Left lung (tissue), 4 donors: ENCODE measurements at regions not wholly inside any gene's neighbourhood (a gene's known extent, or its start where the extent isn't known, plus 50 kb on each side); places are given as distances from the start of the nearest gene placed in this dataset.

Experiments
- ATAC-seq: fragments of 200-7000 bp; cut with Tn5 transposase; one replicate; pipeline ENCODE4 v1.9.1; 2020; ENCODE audit warnings: moderate library complexity
- DNase-seq, 4 donors: peaks; one replicate each; pipeline ENCODE4 v3.0.0-alpha.2; 2013 to 2020
- H3K27ac ChIP-seq, 2 donors: fragments of 200-600 bp; sonication (generic) in 1 of 2; one replicate each; pipeline versions ENCODE4 v1.5.0 to v1.8.0; 2020 to 2021
- H3K27me3 ChIP-seq, 2 donors: fragments of 200-600 bp; sonication (generic) in 1 of 2; one replicate each; pipeline versions ENCODE4 v1.5.0 to v1.8.0; 2020 to 2021
- H3K36me3 ChIP-seq, 2 donors: fragments of 200-600 bp; sonication (generic) in 1 of 2; one replicate each; pipeline versions ENCODE4 v1.5.0 to v1.8.0; 2020 to 2021
- H3K4me1 ChIP-seq, 2 donors: fragments of 200-600 bp; one replicate each; pipeline ENCODE4 v1.8.0; 2021
- H3K4me3 ChIP-seq, 2 donors: fragments of 200-600 bp; sonication (generic) in 1 of 2; one replicate each; pipeline versions ENCODE4 v1.5.0 to v1.8.0; 2020 to 2021; ENCODE audit warnings: mild to moderate bottlenecking in 1 of 2
- H3K9me3 ChIP-seq, 2 donors: fragments of 200-600 bp; sonication (generic) in 1 of 2; one replicate each; pipeline versions ENCODE4 v1.5.0 to v1.8.0; 2020 to 2021
- intact Hi-C, 2 donors: fragments of 100-400 bp; cut with DNase I; formaldehyde crosslinking; loops; one replicate each; pipeline versions ENCODE4 v1.11.2 to v1.14.2; 2022
- TF ChIP-seq, protein P1 (sequence below), 2 donors: fragments of 200-600 bp; sonication (generic) in 1 of 2; IDR thresholded peaks; one replicate each; pipeline versions ENCODE4 v1.5.0 to v1.8.0; 2021; ENCODE audit warnings: antibody characterized with exemption in 2 of 2
- donor health status: DM: no; HTN: yes; CAD: no.
- donor health status: DM: no; HTN: no; CAD: no.

DNA sequence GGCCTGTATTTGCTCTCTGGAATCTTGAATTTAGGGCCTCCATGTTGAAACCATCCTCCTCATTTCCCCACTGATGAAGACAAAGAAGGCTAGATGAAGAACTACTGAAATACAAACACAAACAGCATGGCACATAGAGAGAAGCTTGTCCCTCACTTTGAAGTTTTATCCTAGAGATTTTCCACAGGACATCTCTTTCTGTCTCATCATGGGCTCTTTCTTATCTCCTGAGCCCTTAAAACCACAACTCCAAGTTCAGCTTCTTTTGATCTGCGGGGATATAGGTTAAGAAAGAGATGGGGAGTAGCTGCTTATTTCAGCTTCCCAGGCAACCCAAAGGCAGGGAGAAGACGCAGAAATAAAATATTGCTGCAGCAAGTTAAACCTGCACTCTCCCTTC lies 213.1 kb upstream of the LRIG1 start:
- no peak for ATAC-seq
- intact Hi-C loops = no loop called here
- no peak overlapping the region for H3K4me3 ChIP-seq
- H3K4me1 ChIP-seq = no peaks in the 10 kb centered on the region
- TF ChIP-seq, protein P1, sequence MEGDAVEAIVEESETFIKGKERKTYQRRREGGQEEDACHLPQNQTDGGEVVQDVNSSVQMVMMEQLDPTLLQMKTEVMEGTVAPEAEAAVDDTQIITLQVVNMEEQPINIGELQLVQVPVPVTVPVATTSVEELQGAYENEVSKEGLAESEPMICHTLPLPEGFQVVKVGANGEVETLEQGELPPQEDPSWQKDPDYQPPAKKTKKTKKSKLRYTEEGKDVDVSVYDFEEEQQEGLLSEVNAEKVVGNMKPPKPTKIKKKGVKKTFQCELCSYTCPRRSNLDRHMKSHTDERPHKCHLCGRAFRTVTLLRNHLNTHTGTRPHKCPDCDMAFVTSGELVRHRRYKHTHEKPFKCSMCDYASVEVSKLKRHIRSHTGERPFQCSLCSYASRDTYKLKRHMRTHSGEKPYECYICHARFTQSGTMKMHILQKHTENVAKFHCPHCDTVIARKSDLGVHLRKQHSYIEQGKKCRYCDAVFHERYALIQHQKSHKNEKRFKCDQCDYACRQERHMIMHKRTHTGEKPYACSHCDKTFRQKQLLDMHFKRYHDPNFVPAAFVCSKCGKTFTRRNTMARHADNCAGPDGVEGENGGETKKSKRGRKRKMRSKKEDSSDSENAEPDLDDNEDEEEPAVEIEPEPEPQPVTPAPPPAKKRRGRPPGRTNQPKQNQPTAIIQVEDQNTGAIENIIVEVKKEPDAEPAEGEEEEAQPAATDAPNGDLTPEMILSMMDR (IDR thresholded peaks at IDR 0.05) = no peak
- DNase-seq = no peak
- H3K9me3 ChIP-seq = no peaks in the 10 kb centered on the region
- no peak overlapping the region for H3K27ac ChIP-seq
- H3K36me3 ChIP-seq = no peaks in the 10 kb centered on the region
- no peaks in the 10 kb centered on the region for H3K27me3 ChIP-seq

DNA sequence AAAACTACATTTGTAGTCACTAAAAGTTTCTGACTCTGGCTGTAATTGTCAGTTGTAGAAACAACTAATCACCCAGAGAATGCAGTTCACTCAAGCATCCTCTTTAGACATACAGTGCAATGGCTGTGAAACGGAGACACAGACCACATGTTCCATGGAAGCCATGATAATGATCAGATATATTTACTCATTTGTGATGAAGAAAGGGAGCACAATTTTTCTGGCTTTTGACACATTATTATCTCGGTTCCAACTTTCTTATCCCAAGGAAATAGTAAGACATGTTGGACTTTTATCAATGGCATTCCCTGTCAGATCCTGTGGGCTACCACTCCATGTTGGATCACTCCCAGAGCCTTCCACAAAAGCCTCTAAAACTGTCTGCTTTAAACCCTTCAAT lies 215.0 kb upstream of the LRIG1 start:
- H3K27me3 ChIP-seq = no peaks in the 10 kb centered on the region
- DNase-seq = no peak
- H3K4me3 ChIP-seq = no peak overlapping the region
- TF ChIP-seq, protein P1 (IDR thresholded peaks at IDR 0.05) = no peak
- no peak for ATAC-seq
- no peaks in the 10 kb centered on the region for H3K9me3 ChIP-seq
- H3K27ac ChIP-seq = no peak overlapping the region
- H3K36me3 ChIP-seq = no peaks in the 10 kb centered on the region
- intact Hi-C loops = no loop called here
- H3K4me1 ChIP-seq = no peaks in the 10 kb centered on the region

DNA sequence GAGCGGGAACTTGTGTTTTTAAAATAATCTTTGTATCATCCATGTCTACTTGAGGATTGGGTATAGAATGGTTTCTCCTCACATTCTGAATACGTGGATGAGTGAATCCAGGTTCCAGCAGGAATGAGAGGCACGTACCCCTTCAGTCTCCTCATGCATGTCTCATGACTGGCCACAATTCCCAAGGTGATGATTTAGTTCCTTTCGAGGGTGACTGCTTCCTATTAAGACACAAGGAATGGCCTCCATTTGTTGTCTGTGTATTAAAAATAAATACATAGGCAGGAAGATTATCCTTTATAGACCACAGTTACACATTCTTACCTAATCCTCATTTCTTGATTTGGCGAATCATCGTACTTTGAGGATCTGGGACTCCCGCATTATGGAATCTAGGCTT lies 217.0 kb upstream of the LRIG1 start:
- DNase-seq (no peak), ATAC-seq (no peak)
- Histone ChIP-seq H3K36me3 (no peaks in the 10 kb centered on the region), H3K27ac (no peak overlapping the region), H3K4me1 (no peaks in the 10 kb centered on the region), H3K9me3 (no peaks in the 10 kb centered on the region), H3K27me3 (no peaks in the 10 kb centered on the region), H3K4me3 (no peak overlapping the region)
- intact Hi-C loops = no loop called here
- TF ChIP-seq, protein P1 (IDR thresholded peaks at IDR 0.05) = no peak

DNA sequence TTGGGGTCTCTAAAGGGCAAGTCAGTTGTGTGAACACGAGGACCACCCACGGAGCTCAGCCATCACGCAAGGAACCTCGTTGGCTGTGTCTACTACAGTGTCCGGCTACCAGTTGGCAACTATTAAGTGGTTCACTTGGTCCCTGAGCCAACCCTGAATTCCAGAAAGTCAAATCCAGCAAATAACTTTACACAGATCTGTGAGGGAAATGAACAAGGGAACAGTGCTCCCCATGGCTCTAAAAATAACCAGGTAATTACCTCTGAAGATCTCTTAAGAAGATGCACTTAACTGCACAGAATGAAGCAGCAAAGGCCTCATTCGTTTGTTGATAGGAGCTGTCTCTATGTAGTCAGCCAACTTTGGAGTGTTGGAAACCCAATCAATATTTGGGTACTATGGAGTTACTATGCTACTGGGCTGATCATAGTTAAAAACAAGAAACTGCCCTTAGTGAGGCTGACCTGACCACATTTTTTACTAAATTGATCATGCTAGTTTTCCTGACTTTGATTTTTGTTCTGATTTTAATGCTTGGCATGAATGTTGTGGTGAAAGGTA lies 219.1 kb upstream of the LRIG1 start:
- Histone ChIP-seq H3K9me3 (no peaks in the 10 kb centered on the region), H3K36me3 (no peaks in the 10 kb centered on the region), H3K27me3 (no peaks in the 10 kb centered on the region), H3K27ac (no peak overlapping the region), H3K4me1 (no peaks in the 10 kb centered on the region), H3K4me3 (no peak overlapping the region)
- ATAC-seq (peak; percentile 78), DNase-seq (no peak)
- TF ChIP-seq, protein P1 (IDR thresholded peaks at IDR 0.05) = no peak
- intact Hi-C loops = no loop called here

DNA sequence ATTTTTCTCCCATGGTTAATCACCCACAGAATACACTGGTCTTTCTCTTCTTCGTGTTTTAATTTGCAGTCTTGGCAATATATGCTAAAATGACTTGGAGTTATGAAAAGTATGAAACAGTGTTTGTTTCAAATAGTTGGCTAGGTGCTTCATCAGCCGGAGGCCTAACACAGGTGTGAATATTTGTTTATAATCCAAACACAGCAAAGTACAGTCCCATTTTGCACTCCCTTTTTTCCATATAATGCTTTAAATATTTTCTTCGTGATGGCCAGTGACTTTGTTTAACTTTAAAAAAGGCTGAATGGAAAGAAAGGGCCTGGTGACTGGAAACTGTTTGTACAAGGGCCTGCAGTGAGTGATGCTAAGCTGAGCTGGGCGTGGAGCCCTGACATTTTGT lies 219.7 kb upstream of the LRIG1 start:
- intact Hi-C loops = no loop called here
- ATAC-seq (peak; percentile 31), DNase-seq (no peak)
- Histone ChIP-seq H3K27ac (no peak overlapping the region), H3K27me3 (no peaks in the 10 kb centered on the region), H3K4me3 (no peak overlapping the region), H3K4me1 (no peaks in the 10 kb centered on the region), H3K9me3 (no peaks in the 10 kb centered on the region), H3K36me3 (no peaks in the 10 kb centered on the region)
- TF ChIP-seq, protein P1 (IDR thresholded peaks at IDR 0.05) = no peak
